ENCODE measurements at regions not wholly inside any gene's neighbourhood (a gene's known extent, or its start where the extent isn't known, plus 50 kb on each side); places are given as distances from the start of the nearest gene placed in this dataset.

- no peaks in the 10 kb centered on the region for H3K27me3 ChIP-seq
- intact Hi-C loops (cut with DNase I; ENCODE audit: low total_unique reads) = no loop called here
- H3K4me3 ChIP-seq = no peak overlapping the region
- no peaks in the 10 kb centered on the region for H3K9me3 ChIP-seq
- TF ChIP-seq CTCF (IDR thresholded peaks at IDR 0.05) = no peak
- no peaks in the 10 kb centered on the region for H3K4me1 ChIP-seq
- no peak overlapping the region for H3K27ac ChIP-seq
- DNase-seq = no peak
- H3K36me3 ChIP-seq = no peaks in the 10 kb centered on the region
Observed at GRCh38 chr7:132044247-132044646, 487.8 kb upstream of the PODXL start.

GRCh38 chr7:132041108-132041507 lies 484.7 kb upstream of the PODXL start:
- H3K36me3 ChIP-seq = no peaks in the 10 kb centered on the region
- peaks cover 0 to 6% (median 2%) of the 10 kb centered on the region in 4 donors for H3K4me1 ChIP-seq
- intact Hi-C loops (cut with DNase I; ENCODE audit: low total_unique reads) = no loop called here
- no peak overlapping the region for H3K27ac ChIP-seq
- TF ChIP-seq CTCF (IDR thresholded peaks at IDR 0.05) = no peak
- no peak overlapping the region for H3K4me3 ChIP-seq
- DNase-seq = no peak
- no peaks in the 10 kb centered on the region for H3K27me3 ChIP-seq
- H3K9me3 ChIP-seq = no peaks in the 10 kb centered on the region

- TF ChIP-seq CTCF (IDR thresholded peaks at IDR 0.05) = no peak
- Histone ChIP-seq H3K9me3 (no peaks in the 10 kb centered on the region), H3K27ac (peak overlapping the region; percentile 44 to 72), H3K36me3 (no peaks in the 10 kb centered on the region), H3K4me1 (peaks cover 0 to 22% (median 8%) of the 10 kb centered on the region in 4 donors), H3K4me3 (no peak overlapping the region), H3K27me3 (no peaks in the 10 kb centered on the region)
- DNase-seq = no peak
- intact Hi-C loops (cut with DNase I; ENCODE audit: low total_unique reads) = no loop called here
Observed at GRCh38 chr7:132035517-132036362, 479.3 kb upstream of the PODXL start.

GRCh38 chr7:132034748-132035416 lies 478.5 kb upstream of the PODXL start:
- Histone ChIP-seq H3K4me1 (peaks cover 0 to 31% (median 17%) of the 10 kb centered on the region in 4 donors), H3K36me3 (no peaks in the 10 kb centered on the region), H3K27me3 (no peaks in the 10 kb centered on the region), H3K4me3 (no peak overlapping the region), H3K27ac (peak overlapping the region in 1 of 2 donors; percentile 72), H3K9me3 (no peaks in the 10 kb centered on the region)
- DNase-seq = no peak
- intact Hi-C loops (cut with DNase I; ENCODE audit: low total_unique reads) = no loop called here
- TF ChIP-seq CTCF (IDR thresholded peaks at IDR 0.05) = no peak

GRCh38 chr7:132030883-132031282 lies 474.5 kb upstream of the PODXL start:
- no peak for DNase-seq
- no peaks in the 10 kb centered on the region for H3K9me3 ChIP-seq
- no peaks in the 10 kb centered on the region for H3K27me3 ChIP-seq
- no peaks in the 10 kb centered on the region for H3K36me3 ChIP-seq
- H3K27ac ChIP-seq = no peak overlapping the region
- peaks cover 0 to 27% (median 17%) of the 10 kb centered on the region in 4 donors for H3K4me1 ChIP-seq
- intact Hi-C loops (cut with DNase I; ENCODE audit: low total_unique reads) = no loop called here
- TF ChIP-seq CTCF (IDR thresholded peaks at IDR 0.05) = no peak
- H3K4me3 ChIP-seq = no peak overlapping the region
